Heart right ventricle (tissue), 16 donors: ENCODE measurements at regions not wholly inside any gene's neighbourhood (a gene's known extent, or its start where the extent isn't known, plus 50 kb on each side); places are given as distances from the start of the nearest gene placed in this dataset.

Source experiments
- ATAC-seq, 8 donors: fragments of 200-7000 bp; cut with Tn5 transposase; one replicate each; pipeline ENCODE4 v1.9.1; 2020; ENCODE audit warnings: mild to moderate bottlenecking in 8 of 8, moderate library complexity in 8 of 8, moderate number of reproducible peaks in 1 of 8
- DNase-seq, 2 donors: peaks; one replicate each; pipeline ENCODE4 v3.0.0-alpha.2; 2020
- H3K27ac ChIP-seq, 10 donors: fragments of 200-600 bp; sonication (generic) in 2 of 10; one replicate each; pipeline versions ENCODE4 v1.5.0 to v1.8.0; 2020 to 2022; ENCODE audit warnings: mild to moderate bottlenecking in 3 of 10
- H3K27me3 ChIP-seq, 7 donors: fragments of 200-600 bp; one replicate each; pipeline ENCODE4 v1.8.0; 2021 to 2022; ENCODE audit warnings: mild to moderate bottlenecking in 2 of 7
- H3K36me3 ChIP-seq, 9 donors: fragments of 200-600 bp; sonication (generic) in 1 of 9; one replicate each; pipeline versions ENCODE4 v1.5.0 to v1.8.0; 2020 to 2022; ENCODE audit warnings: mild to moderate bottlenecking in 2 of 9
- H3K4me1 ChIP-seq, 9 donors: fragments of 200-600 bp; sonication (generic) in 1 of 9; one replicate each; pipeline versions ENCODE4 v1.5.0 to v1.8.0; 2020 to 2022; ENCODE audit warnings: mild to moderate bottlenecking in 4 of 9
- H3K4me3 ChIP-seq, 10 donors: fragments of 200-600 bp; sonication (generic) in 2 of 10; one replicate each; pipeline versions ENCODE4 v1.5.0 to v1.8.0; 2020 to 2022; ENCODE audit warnings: mild to moderate bottlenecking in 7 of 10, moderate library complexity in 2 of 10
- H3K9me3 ChIP-seq, 11 donors: fragments of 200-600 bp in 10 of 11; sonication (generic) in 2 of 11; one replicate each; pipeline versions ENCODE4 v1.5.0 to v1.8.0; 2013 to 2022; ENCODE audit warnings: mild to moderate bottlenecking in 2 of 11, control low read depth in 1 of 11, moderate library complexity in 1 of 11
- CTCF ChIP-seq, 9 donors: fragments of 200-600 bp; sonication (generic) in 2 of 9; IDR thresholded peaks; one replicate each; pipeline versions ENCODE4 v1.5.0 to v1.8.0; 2021 to 2022; ENCODE audit warnings: antibody characterized with exemption in 9 of 9, mild to moderate bottlenecking in 5 of 9, moderate library complexity in 1 of 9
- WGBS, 2 donors: extraction: QIAGEN DNeasy Blood & Tissue Kit; methylation state at CpG; one replicate each; pipeline ENCODE4 v1.1.7; 2013; ENCODE audit warnings: inconsistent platforms in 1 of 2; 5-methylcytosine and 5-hydroxymethylcytosine counted together
- intact Hi-C, 10 donors: fragments of 100-400 bp; cut with DNase I; formaldehyde crosslinking; loops; one replicate each; pipeline versions ENCODE4 v1.11.1 to v1.14.2; 2022
- donor health status: Arrhythmogenic right ventricular cardiomyopathy.
- donor health status: ischemic (EF 13 %, LVEDD 7.1; RV severe dilation, severe dysfunction).
- donor health status: healthy with polysubstance abuse.
- donor health status: DM: no; HTN: yes; CAD: no.
- donor health status: DM: no; HTN: no; CAD: no.
- donor health status: ischemic (EF 25% LVEDD 6.9; RV normal size, moderate dysfunction).
- donor health status: ischemic (EF 25% LVEDD 5.7; RV mildly dilated, moderate dysfunction).
- donor health status: healthy.
- donor health status: DM: yes; HTN: yes; CAD: no.
- donor health status: Ischemic cardiomyopathy.
- donor health status: ischemic (EF 35%, LVEDD 5.7; RV mildly dilated, moderate dysfunction).
- donor health status: nonischemic (EF 11% LVEDD 7.7; RV severe dilation, severe dysfunction).
- donor health status: DM: yes; HTN: yes; CAD: no.
- donor health status: PGD.
- donor health status: ischemic (EF 29% LVEDD 5.4; RV normal size, mild dysfunction).
- donor health status: nonischemic (EF 23%, LVEDD 6.1; RV moderate dilation, normal function).

DNA sequence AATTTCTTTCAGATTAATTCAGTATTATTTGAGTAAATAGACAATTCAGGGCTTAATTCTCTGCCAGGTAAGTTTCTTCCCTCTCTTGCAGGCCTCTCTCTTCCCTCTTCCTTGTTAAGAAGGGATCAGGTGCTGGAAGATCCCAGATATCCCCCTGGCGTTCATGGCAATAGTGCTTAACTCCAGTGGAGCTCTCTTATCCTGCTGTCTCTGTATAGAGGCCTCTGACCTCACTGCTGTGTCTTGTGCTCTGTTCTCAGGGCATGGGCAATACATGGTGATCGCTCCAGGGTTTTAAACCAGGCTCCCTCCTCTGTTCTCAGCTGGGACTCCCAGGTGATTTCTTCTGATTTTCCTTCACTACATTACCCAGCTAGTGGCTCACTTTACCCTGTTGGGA, 226.8 kb downstream of the MC4R start:
- no peak overlapping the region for H3K4me3 ChIP-seq
- ATAC-seq: no peak
- H3K27me3 ChIP-seq: no peaks in the 10 kb centered on the region
- TF ChIP-seq CTCF (IDR thresholded peaks at IDR 0.05): no peak
- H3K27ac ChIP-seq: no peak overlapping the region
- H3K36me3 ChIP-seq: no peaks in the 10 kb centered on the region
- H3K9me3 ChIP-seq: no peaks in the 10 kb centered on the region
- H3K4me1 ChIP-seq: no peaks in the 10 kb centered on the region
- intact Hi-C loops: no loop called here
- no peak for DNase-seq
- 65 to 69% methylated on average over 2 of the region's 2 CpGs for WGBS, 2 donors

DNA sequence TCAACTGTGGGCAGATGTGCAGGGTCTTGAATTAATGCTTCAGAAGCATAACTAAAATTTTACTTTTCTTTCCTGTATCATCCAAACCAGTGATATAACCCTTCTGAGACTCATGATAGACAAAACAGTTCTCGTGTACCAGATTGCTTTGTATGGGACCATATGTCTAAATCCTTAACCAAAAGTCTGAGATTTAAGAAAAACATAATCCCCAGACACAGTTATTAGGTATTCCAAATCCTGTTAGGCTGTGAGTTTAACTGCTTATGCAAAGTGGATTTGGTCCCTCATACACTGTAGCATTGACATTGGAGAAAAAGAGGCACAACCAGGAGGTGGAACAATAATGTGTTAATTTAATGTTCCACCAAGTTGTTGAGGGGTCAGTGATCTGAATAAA, 235.0 kb downstream of the PMAIP1 start:
- intact Hi-C loops: loop anchor here in 1 of 10 donors (2.0 kb wide), 1 partner anchor 26 kb away; no protein-coding TSS in a partner anchor
- Histone ChIP-seq H3K36me3 (no peaks in the 10 kb centered on the region), H3K4me3 (no peak overlapping the region), H3K27ac (no peak overlapping the region), H3K4me1 (no peaks in the 10 kb centered on the region), H3K27me3 (no peaks in the 10 kb centered on the region), H3K9me3 (peaks cover 0 to 7% (median 0%) of the 10 kb centered on the region in 11 donors)
- ATAC-seq (no peak), DNase-seq (no peak)
- no peak for TF ChIP-seq CTCF (IDR thresholded peaks at IDR 0.05)
- WGBS, 2 donors: 66 to 77% methylated on average over 1 of the region's 1 CpG

DNA sequence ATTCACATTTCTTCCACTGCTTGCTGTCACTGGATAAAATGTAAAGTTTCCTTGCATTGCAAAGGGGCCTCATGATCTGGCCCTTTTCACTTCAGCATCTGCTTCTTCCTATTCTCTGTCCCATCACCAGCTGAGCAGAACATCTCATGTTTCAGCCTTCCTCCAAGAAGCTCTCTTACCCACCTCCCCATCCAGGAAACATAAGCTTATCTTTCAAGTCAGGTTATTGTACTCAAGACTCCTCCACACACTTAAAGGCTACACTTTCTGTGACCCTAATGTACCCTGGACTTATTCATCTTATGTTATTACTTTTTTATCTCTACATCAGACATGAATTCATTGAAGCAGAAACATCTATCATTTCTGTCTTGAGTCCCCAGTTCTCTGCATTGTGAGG, 230.5 kb downstream of the PMAIP1 start:
- no peak overlapping the region for H3K4me3 ChIP-seq
- peaks cover 0 to 7% (median 0%) of the 10 kb centered on the region in 11 donors for H3K9me3 ChIP-seq
- no peaks in the 10 kb centered on the region for H3K4me1 ChIP-seq
- ATAC-seq: no peak
- H3K27me3 ChIP-seq: no peaks in the 10 kb centered on the region
- no peak for TF ChIP-seq CTCF (IDR thresholded peaks at IDR 0.05)
- H3K27ac ChIP-seq: no peak overlapping the region
- no peak for DNase-seq
- intact Hi-C loops: no loop called here
- H3K36me3 ChIP-seq: no peaks in the 10 kb centered on the region

- H3K36me3 ChIP-seq: no peaks in the 10 kb centered on the region
- no peak for ATAC-seq
- 87 to 92% methylated on average over 1 of the region's 1 CpG for WGBS, 2 donors
- no peak for DNase-seq
- no peak overlapping the region for H3K27ac ChIP-seq
- TF ChIP-seq CTCF (IDR thresholded peaks at IDR 0.05): no peak
- no peak overlapping the region for H3K4me3 ChIP-seq
- H3K4me1 ChIP-seq: no peaks in the 10 kb centered on the region
- H3K9me3 ChIP-seq: peaks cover 0 to 10% (median 0%) of the 10 kb centered on the region in 11 donors
- intact Hi-C loops: no loop called here
- H3K27me3 ChIP-seq: no peaks in the 10 kb centered on the region
Measured at GRCh38 chr18:60123031-60123430, 223.2 kb downstream of the PMAIP1 start.

DNA sequence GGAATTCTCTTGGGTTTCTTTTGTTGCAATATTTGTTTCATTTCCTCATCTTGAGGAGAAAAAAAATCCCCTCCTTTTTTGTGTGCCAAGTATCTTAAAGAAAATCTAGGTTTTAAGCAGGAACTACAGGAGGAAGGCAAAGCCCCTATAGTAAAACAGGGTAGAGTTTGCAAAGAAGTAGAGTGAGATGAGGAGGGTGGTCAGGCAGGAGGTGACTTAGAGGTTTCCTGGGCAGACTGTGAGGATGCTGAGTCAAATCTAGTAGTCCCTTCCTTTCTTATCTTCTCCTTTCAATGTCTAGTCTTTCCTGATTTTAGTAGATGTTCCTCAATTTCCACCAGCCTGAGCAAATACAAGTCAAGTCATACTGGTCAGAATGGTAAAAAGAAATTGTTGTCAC, 222.5 kb downstream of the PMAIP1 start:
- intact Hi-C loops: no loop called here

More for the DNA sequence above, 222.5 kb downstream of the PMAIP1 start:
- Histone ChIP-seq H3K4me3 (no peak overlapping the region), H3K27ac (no peak overlapping the region), H3K36me3 (no peaks in the 10 kb centered on the region), H3K4me1 (no peaks in the 10 kb centered on the region), H3K9me3 (peaks cover 0 to 7% (median 0%) of the 10 kb centered on the region in 11 donors), H3K27me3 (no peaks in the 10 kb centered on the region)
- DNase-seq: no peak
- no peak for TF ChIP-seq CTCF (IDR thresholded peaks at IDR 0.05)
- no peak for ATAC-seq
